H9 (cell line): ENCODE measurements at regions not wholly inside any gene's neighbourhood (a gene's known extent, or its start where the extent isn't known, plus 50 kb on each side); places are given as distances from the start of the nearest gene placed in this dataset.

Experiments
- DNase-seq: peaks from one replicate; pipeline ENCODE4 v3.0.0-alpha.2; 2017
- H2AFZ ChIP-seq: one replicate; pipeline ENCODE4 v1.6.1; 2013; ENCODE audit warnings: mild to moderate bottlenecking, low read length, control low read depth, moderate library complexity
- H2AK5ac ChIP-seq: 2 replicates; pipeline ENCODE4 v1.6.1; 2013; ENCODE audit warnings: low read length, control low read depth, mixed read lengths; ENCODE audit not compliant: insufficient read length
- H2BK120ac ChIP-seq: one replicate; pipeline ENCODE4 v1.6.1; 2013; ENCODE audit warnings: low read depth, mild to moderate bottlenecking, low read length, control low read depth, inconsistent platforms; ENCODE audit not compliant: poor library complexity, severe bottlenecking
- H2BK12ac ChIP-seq: 2 replicates; pipeline ENCODE4 v1.6.1; 2013; ENCODE audit warnings: low read length, control low read depth, mixed read lengths, low read depth; ENCODE audit not compliant: insufficient read length
- H2BK15ac ChIP-seq: 2 replicates; pipeline ENCODE4 v1.6.1; 2013; ENCODE audit warnings: low read depth, low read length, control low read depth
- H2BK20ac ChIP-seq: one replicate; pipeline ENCODE4 v1.6.1; 2013; ENCODE audit warnings: low read depth, mild to moderate bottlenecking, low read length, control low read depth, inconsistent platforms; ENCODE audit not compliant: poor library complexity, severe bottlenecking
- H2BK5ac ChIP-seq: 2 replicates; pipeline ENCODE4 v1.6.1; 2013; ENCODE audit warnings: low read length, control low read depth, mixed read lengths; ENCODE audit not compliant: insufficient read length
- H3K14ac ChIP-seq: 2 replicates; pipeline ENCODE4 v1.6.1; 2013; ENCODE audit warnings: low read length, control low read depth; ENCODE audit not compliant: insufficient read depth
- H3K18ac ChIP-seq: 2 replicates; pipeline ENCODE4 v1.6.1; 2013; ENCODE audit warnings: low read depth, mild to moderate bottlenecking, mixed read lengths, low read length, control low read depth; ENCODE audit not compliant: insufficient read length
- H3K23ac ChIP-seq: 2 replicates; pipeline ENCODE4 v1.6.1; 2013; ENCODE audit warnings: low read length, control low read depth, mixed read lengths, low read depth; ENCODE audit not compliant: insufficient read length
- H3K23me2 ChIP-seq: 2 replicates; pipeline ENCODE4 v1.6.1; 2013; ENCODE audit warnings: low read depth, mild to moderate bottlenecking, mixed read lengths, low read length, control low read depth; ENCODE audit not compliant: insufficient read length, poor library complexity, severe bottlenecking
- H3K27ac ChIP-seq: 2 replicates; pipeline ENCODE4 v1.5.1; 2013; ENCODE audit warnings: low read length, control low read depth, mixed read lengths, low read depth; ENCODE audit not compliant: insufficient read length
- H3K27me3 ChIP-seq: 2 replicates; pipeline ENCODE4 v1.6.1; 2013; ENCODE audit warnings: low read length, control low read depth, inconsistent platforms; ENCODE audit not compliant: insufficient read depth
- H3K4ac ChIP-seq: 2 replicates; pipeline ENCODE4 v1.6.1; 2013; ENCODE audit warnings: low read depth, mild to moderate bottlenecking, control low read depth, inconsistent platforms, low read length, moderate library complexity
- H3K4me1 ChIP-seq: 2 replicates; pipeline ENCODE4 v1.6.1; 2013; ENCODE audit warnings: low read length, control low read depth, inconsistent platforms; ENCODE audit not compliant: insufficient read depth
- H3K4me2 ChIP-seq: 2 replicates; pipeline ENCODE4 v1.6.1; 2013; ENCODE audit warnings: low read length, control low read depth, mixed read lengths; ENCODE audit not compliant: insufficient read length, insufficient read depth
- H3K56ac ChIP-seq: 2 replicates; pipeline ENCODE4 v1.6.1; 2013; ENCODE audit warnings: low read depth, mild to moderate bottlenecking, mixed read lengths, low read length, control low read depth; ENCODE audit not compliant: insufficient read length
- H3K79me1 ChIP-seq: 2 replicates; pipeline ENCODE4 v1.6.1; 2013; ENCODE audit warnings: low read depth, mild to moderate bottlenecking, moderate library complexity, low read length, control low read depth, inconsistent platforms; ENCODE audit not compliant: insufficient read depth, poor library complexity, severe bottlenecking
- H3K79me2 ChIP-seq: 2 replicates; pipeline ENCODE4 v1.6.1; 2013; ENCODE audit warnings: low read length, control low read depth, inconsistent platforms; ENCODE audit not compliant: insufficient read depth
- H3K9ac ChIP-seq: 2 replicates; pipeline ENCODE4 v1.6.1; 2013; ENCODE audit warnings: low read length, control low read depth, mixed read lengths; ENCODE audit not compliant: insufficient read length; ENCODE audit errors: extremely low read depth
- H3K9me3 ChIP-seq: one replicate; pipeline ENCODE4 v1.6.1; 2013; ENCODE audit warnings: low read depth, low read length, inconsistent platforms; ENCODE audit not compliant: control insufficient read depth
- H3T11ph ChIP-seq: one replicate; pipeline ENCODE4 v1.6.1; 2013; ENCODE audit warnings: mild to moderate bottlenecking, low read length, control low read depth, inconsistent platforms
- H4K20me1 ChIP-seq: one replicate; pipeline ENCODE4 v1.6.1; 2013; ENCODE audit not compliant: control insufficient read depth, insufficient read length, insufficient read depth
- H4K5ac ChIP-seq: 2 replicates; pipeline ENCODE4 v1.6.1; 2013; ENCODE audit warnings: low read depth, mild to moderate bottlenecking, mixed read lengths, low read length, control low read depth; ENCODE audit not compliant: insufficient read length
- H4K8ac ChIP-seq: replicated peaks from 2 replicates; pipeline ENCODE4 v1.6.1; 2013; ENCODE audit warnings: low read length, control low read depth, mixed read lengths, low read depth; ENCODE audit not compliant: insufficient read length
- H4K91ac ChIP-seq: 2 replicates; pipeline ENCODE4 v1.6.1; 2013; ENCODE audit warnings: low read depth, mild to moderate bottlenecking, moderate library complexity, mixed read lengths, low read length, control low read depth; ENCODE audit not compliant: insufficient read length
- H3K27ac Mint-ChIP-seq, 3 experiments: 2 replicates in 2 of 3; 3 replicates in 1 of 3; pipeline ENCODE4 v1.8.0; 2020 to 2021; ENCODE audit warnings: mixed read lengths in 3 of 3, mild to moderate bottlenecking in 1 of 3, moderate library complexity in 1 of 3
- H3K27me3 Mint-ChIP-seq: 2 replicates; pipeline ENCODE4 v1.8.0; 2021; ENCODE audit warnings: low read depth, mild to moderate bottlenecking, moderate library complexity, mixed read lengths
- H3K36me3 Mint-ChIP-seq, 3 experiments: 2 replicates in 2 of 3; 3 replicates in 1 of 3; pipeline ENCODE4 v1.8.0; 2020 to 2021; ENCODE audit warnings: low read depth in 3 of 3, mixed read lengths in 3 of 3; ENCODE audit not compliant: insufficient read depth in 1 of 3
- H3K4me1 Mint-ChIP-seq, 2 experiments: 2 replicates each; pipeline ENCODE4 v1.8.0; 2020; ENCODE audit warnings: mixed read lengths in 2 of 2
- H3K4me3 Mint-ChIP-seq, 2 experiments: 2 replicates in 1 of 2; 3 replicates in 1 of 2; pipeline ENCODE4 v1.8.0; 2020 to 2021; ENCODE audit warnings: mild to moderate bottlenecking in 2 of 2, mixed read lengths in 2 of 2, moderate library complexity in 1 of 2
- H3K9me3 Mint-ChIP-seq, 2 experiments: 2 replicates in 1 of 2; 3 replicates in 1 of 2; pipeline ENCODE4 v1.8.0; 2020; ENCODE audit warnings: mild to moderate bottlenecking in 2 of 2, mixed read lengths in 2 of 2, moderate library complexity in 1 of 2
- CTCF ChIP-seq: fragments of 200-600 bp; sonication (generic); conservative IDR thresholded peaks from 3 replicates; pipeline ENCODE4 v1.8.0; 2021; ENCODE audit warnings: antibody characterized with exemption, mild to moderate bottlenecking
- WGBS: extraction: QIAGEN DNeasy Blood & Tissue Kit; methylation state at CpG from one replicate; pipeline ENCODE4 v1.1.7; 2013; ENCODE audit warnings: missing lambda C conversion rate, low lambda C conversion rate, mixed read lengths; ENCODE audit not compliant: insufficient read length; ENCODE audit errors: extremely low coverage; 5-methylcytosine and 5-hydroxymethylcytosine counted together

- H3K4me1 ChIP-seq, result peaks cover 5% of the 10 kb centered on the region; the same call in 1 of the 2 replicates
- H2BK20ac ChIP-seq, result no peak overlapping the region
- H2BK5ac ChIP-seq, result no peak overlapping the region
- Mint-ChIP-seq H3K27ac (no peak overlapping the region), H3K27me3 (no peaks in the 10 kb centered on the region; the same call in 1 of the 2 replicates), H3K4me3 (no peak overlapping the region), H3K9me3 (no peaks in the 10 kb centered on the region), H3K4me1 (peaks cover 27 to 31% of the 10 kb centered on the region in 2 experiments), H3K36me3 (no peaks in the 10 kb centered on the region)
- H3K23me2 ChIP-seq, result no peaks in the 10 kb centered on the region
- no peak overlapping the region for H3K18ac ChIP-seq
- H4K20me1 ChIP-seq, result no peaks in the 10 kb centered on the region
- no peak overlapping the region for H3K23ac ChIP-seq
- no peak overlapping the region for H3K14ac ChIP-seq
- H3K56ac ChIP-seq, result no peak overlapping the region
- H4K8ac ChIP-seq, result no peak overlapping the region
- H3K79me1 ChIP-seq, result no peaks in the 10 kb centered on the region
- no peak overlapping the region for H3K4ac ChIP-seq
- no peak for TF ChIP-seq CTCF
- DNase-seq, result no peak
- no CpG with 5 or more reads among the region's 2 CpGs for WGBS
- no peak overlapping the region for H3T11ph ChIP-seq
- H3K9me3 ChIP-seq, result no peaks in the 10 kb centered on the region
- no peak overlapping the region for H2BK15ac ChIP-seq
- no peak overlapping the region for H4K5ac ChIP-seq
- H2AFZ ChIP-seq, result no peak overlapping the region
- H3K9ac ChIP-seq, result no peak overlapping the region
- no peak overlapping the region for H3K27ac ChIP-seq
- H3K4me2 ChIP-seq, result no peak overlapping the region
- H2BK120ac ChIP-seq, result no peak overlapping the region
- no peaks in the 10 kb centered on the region for H3K79me2 ChIP-seq
- H2AK5ac ChIP-seq, result no peak overlapping the region
- no peaks in the 10 kb centered on the region for H3K27me3 ChIP-seq
- no peak overlapping the region for H4K91ac ChIP-seq
- no peak overlapping the region for H2BK12ac ChIP-seq
These were observed 59.6 kb upstream of the CREB1 start for GRCh38 chr2:207469943-207470729.
